ENCODE measurements at regions not wholly inside any gene's neighbourhood (a gene's known extent, or its start where the extent isn't known, plus 50 kb on each side); places are given as distances from the start of the nearest gene placed in this dataset.

GRCh38 chr2:239597216-239597615 is 196.4 kb upstream of the HDAC4 start:
- TF ChIP-seq TAF1 (IDR thresholded peaks at IDR 0.05; ENCODE audit: borderline replicate concordance, insufficient read depth, low read length), result no peak
- TF ChIP-seq FOXP2 (optimal IDR thresholded peaks at IDR 0.05; ENCODE audit: borderline replicate concordance, extremely low read depth, extremely low read length, insufficient read depth), result no peak
- TF ChIP-seq REST (IDR thresholded peaks at IDR 0.05; ENCODE audit: insufficient read depth in 1 of 2, low read depth in 2 of 2, low read length in 2 of 2), result no peak
- TF ChIP-seq POLR2AphosphoS5 (IDR thresholded peaks at IDR 0.05; ENCODE audit: low read depth, low read length), result no peak
- TF ChIP-seq SIN3A (IDR thresholded peaks at IDR 0.05; ENCODE audit: borderline replicate concordance, insufficient read depth, low read length), result no peak

- no peak for TF ChIP-seq TAF1 (IDR thresholded peaks at IDR 0.05; ENCODE audit: borderline replicate concordance, insufficient read depth, low read length)
Observed at GRCh38 chr2:239596792-239597191, 196.0 kb upstream of the HDAC4 start.

- TF ChIP-seq REST (IDR thresholded peaks at IDR 0.05; ENCODE audit: insufficient read depth in 1 of 2, low read depth in 2 of 2, low read length in 2 of 2), result no peak
- no peak for TF ChIP-seq FOXP2 (optimal IDR thresholded peaks at IDR 0.05; ENCODE audit: borderline replicate concordance, extremely low read depth, extremely low read length, insufficient read depth)
- no peak for TF ChIP-seq TAF1 (IDR thresholded peaks at IDR 0.05; ENCODE audit: borderline replicate concordance, insufficient read depth, low read length)
- no peak for TF ChIP-seq SIN3A (IDR thresholded peaks at IDR 0.05; ENCODE audit: borderline replicate concordance, insufficient read depth, low read length)
- no peak for TF ChIP-seq POLR2AphosphoS5 (IDR thresholded peaks at IDR 0.05; ENCODE audit: low read depth, low read length)
Observed at GRCh38 chr2:239596253-239596652, 195.4 kb upstream of the HDAC4 start.

- TF ChIP-seq REST (IDR thresholded peaks at IDR 0.05; ENCODE audit: insufficient read depth in 1 of 2, low read depth in 2 of 2, low read length in 2 of 2) (no peak), POLR2AphosphoS5 (IDR thresholded peaks at IDR 0.05; ENCODE audit: low read depth, low read length) (no peak), TAF1 (IDR thresholded peaks at IDR 0.05; ENCODE audit: borderline replicate concordance, insufficient read depth, low read length) (no peak), FOXP2 (optimal IDR thresholded peaks at IDR 0.05; ENCODE audit: borderline replicate concordance, extremely low read depth, extremely low read length, insufficient read depth) (no peak)
Observed at GRCh38 chr2:239595726-239596125, 194.9 kb upstream of the HDAC4 start.

- TF ChIP-seq FOXP2 (optimal IDR thresholded peaks at IDR 0.05; ENCODE audit: borderline replicate concordance, extremely low read depth, extremely low read length, insufficient read depth) (no peak), TAF1 (IDR thresholded peaks at IDR 0.05; ENCODE audit: borderline replicate concordance, insufficient read depth, low read length) (no peak), SIN3A (IDR thresholded peaks at IDR 0.05; ENCODE audit: borderline replicate concordance, insufficient read depth, low read length) (no peak), POLR2AphosphoS5 (IDR thresholded peaks at IDR 0.05; ENCODE audit: low read depth, low read length) (no peak), REST (IDR thresholded peaks at IDR 0.05; ENCODE audit: insufficient read depth in 1 of 2, low read depth in 2 of 2, low read length in 2 of 2) (no peak)
Observed at GRCh38 chr2:239594772-239595608, 194.2 kb upstream of the HDAC4 start.
